ENCODE measurements at regions not wholly inside any gene's neighbourhood (a gene's known extent, or its start where the extent isn't known, plus 50 kb on each side); places are given as distances from the start of the nearest gene placed in this dataset.

GRCh38 chrX:117568238-117568637, 548.4 kb downstream of the KLHL13 start:
- no peaks in the 10 kb centered on the region for H3K36me3 ChIP-seq (ENCODE audit: insufficient read depth, low read length)

DNA sequence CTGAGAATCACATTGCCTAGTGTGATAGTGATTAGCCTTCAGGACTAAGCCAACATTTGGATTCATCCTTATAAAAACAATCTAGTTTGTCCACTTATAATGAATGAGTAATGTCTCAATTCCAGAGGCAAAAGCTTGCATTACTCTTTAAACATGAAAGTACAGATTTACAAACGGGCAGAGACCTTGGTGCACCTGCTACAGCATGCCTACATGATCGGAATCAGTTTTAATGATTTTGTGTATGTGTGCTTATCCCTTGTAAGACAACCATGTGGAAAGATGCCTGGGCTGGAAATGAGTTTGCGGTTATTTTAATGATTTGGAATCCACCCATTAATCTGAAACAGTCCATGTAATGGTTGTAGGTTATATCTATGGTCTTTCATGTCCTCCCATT, 572.7 kb downstream of the KLHL13 start:
- no peak overlapping the region for H3K27ac ChIP-seq
- H3K9me3 ChIP-seq (ENCODE audit: low read depth, low read length) = no peaks in the 10 kb centered on the region
- DNase-seq (ENCODE audit: low read depth, low spot score) = no peak
- H3K36me3 ChIP-seq (ENCODE audit: insufficient read depth, low read length) = no peaks in the 10 kb centered on the region
- no peak overlapping the region for H3K4me3 ChIP-seq
- no peak overlapping the region for H3K9ac ChIP-seq (ENCODE audit: insufficient read length)
- no peak for TF ChIP-seq POLR2AphosphoS5 (IDR thresholded peaks at IDR 0.05; ENCODE audit: borderline replicate concordance, low read depth, low read length)
- no peak for TF ChIP-seq FOXP2 (optimal IDR thresholded peaks at IDR 0.05; ENCODE audit: control extremely low read depth, extremely low read length, insufficient read depth)
- TF ChIP-seq EZH2 (IDR thresholded peaks at IDR 0.05) = no peak

More at GRCh38 chrX:117568238-117568637, 548.4 kb downstream of the KLHL13 start:
- Histone ChIP-seq H3K9ac (ENCODE audit: insufficient read length) (no peak overlapping the region), H3K9me3 (ENCODE audit: low read depth, low read length) (no peaks in the 10 kb centered on the region), H3K4me3 (no peak overlapping the region), H3K27ac (no peak overlapping the region)
- DNase-seq (ENCODE audit: low read depth, low spot score) = no peak
- no peak for TF ChIP-seq FOXP2 (optimal IDR thresholded peaks at IDR 0.05; ENCODE audit: control extremely low read depth, extremely low read length, insufficient read depth)
- TF ChIP-seq EZH2 (IDR thresholded peaks at IDR 0.05) = no peak
- no peak for TF ChIP-seq POLR2AphosphoS5 (IDR thresholded peaks at IDR 0.05; ENCODE audit: borderline replicate concordance, low read depth, low read length)

DNA sequence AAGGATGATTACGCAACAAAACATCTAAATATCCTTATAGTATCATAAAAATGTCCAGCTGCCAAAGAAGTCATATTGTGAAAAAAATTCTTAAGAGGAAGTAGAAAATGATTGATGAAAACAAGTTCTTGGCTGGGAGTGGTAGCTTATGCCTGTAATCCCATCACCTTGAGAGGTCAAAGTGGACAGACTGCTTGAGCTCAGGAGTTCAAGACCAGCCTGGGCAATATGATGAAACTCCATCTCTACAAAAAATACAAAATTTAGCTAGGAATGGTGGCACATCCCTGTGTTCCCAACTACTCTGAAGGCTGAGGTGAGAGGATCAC, 577.6 kb downstream of the KLHL13 start:
- no peak for TF ChIP-seq EZH2 (IDR thresholded peaks at IDR 0.05)
- no peak for TF ChIP-seq FOXP2 (optimal IDR thresholded peaks at IDR 0.05; ENCODE audit: control extremely low read depth, extremely low read length, insufficient read depth)
- TF ChIP-seq POLR2AphosphoS5 (IDR thresholded peaks at IDR 0.05; ENCODE audit: borderline replicate concordance, low read depth, low read length) = no peak
- Histone ChIP-seq H3K9me3 (ENCODE audit: low read depth, low read length) (no peaks in the 10 kb centered on the region), H3K36me3 (ENCODE audit: insufficient read depth, low read length) (no peaks in the 10 kb centered on the region), H3K4me3 (no peak overlapping the region), H3K9ac (ENCODE audit: insufficient read length) (no peak overlapping the region), H3K27ac (no peak overlapping the region)
- DNase-seq (ENCODE audit: low read depth, low spot score) = no peak

- no peaks in the 10 kb centered on the region for H3K36me3 ChIP-seq (ENCODE audit: insufficient read depth, low read length)
- no peaks in the 10 kb centered on the region for H3K9me3 ChIP-seq (ENCODE audit: low read depth, low read length)
- no peak overlapping the region for H3K9ac ChIP-seq (ENCODE audit: insufficient read length)
- no peak overlapping the region for H3K4me3 ChIP-seq
- peak; percentile 16 for DNase-seq (ENCODE audit: low read depth, low spot score)
- H3K27ac ChIP-seq = no peak overlapping the region; the same call in 1 of the 2 replicates
- no peak for TF ChIP-seq EZH2 (IDR thresholded peaks at IDR 0.05)
- peak; percentile 20 for TF ChIP-seq FOXP2 (optimal IDR thresholded peaks at IDR 0.05; ENCODE audit: control extremely low read depth, extremely low read length, insufficient read depth)
- TF ChIP-seq POLR2AphosphoS5 (IDR thresholded peaks at IDR 0.05; ENCODE audit: borderline replicate concordance, low read depth, low read length) = no peak
These were observed 578.2 kb downstream of the KLHL13 start for GRCh38 chrX:117538178-117539089.

- Histone ChIP-seq H3K36me3 (ENCODE audit: insufficient read depth, low read length) (no peaks in the 10 kb centered on the region), H3K4me3 (no peak overlapping the region), H3K9me3 (ENCODE audit: low read depth, low read length) (no peaks in the 10 kb centered on the region), H3K27ac (no peak overlapping the region), H3K9ac (ENCODE audit: insufficient read length) (no peak overlapping the region)
- DNase-seq (ENCODE audit: low read depth, low spot score) = no peak
- TF ChIP-seq POLR2AphosphoS5 (IDR thresholded peaks at IDR 0.05; ENCODE audit: borderline replicate concordance, low read depth, low read length) = no peak
- no peak for TF ChIP-seq EZH2 (IDR thresholded peaks at IDR 0.05)
- TF ChIP-seq FOXP2 (optimal IDR thresholded peaks at IDR 0.05; ENCODE audit: control extremely low read depth, extremely low read length, insufficient read depth) = no peak
These were observed 584.3 kb downstream of the KLHL13 start for GRCh38 chrX:117532339-117532738.

DNA sequence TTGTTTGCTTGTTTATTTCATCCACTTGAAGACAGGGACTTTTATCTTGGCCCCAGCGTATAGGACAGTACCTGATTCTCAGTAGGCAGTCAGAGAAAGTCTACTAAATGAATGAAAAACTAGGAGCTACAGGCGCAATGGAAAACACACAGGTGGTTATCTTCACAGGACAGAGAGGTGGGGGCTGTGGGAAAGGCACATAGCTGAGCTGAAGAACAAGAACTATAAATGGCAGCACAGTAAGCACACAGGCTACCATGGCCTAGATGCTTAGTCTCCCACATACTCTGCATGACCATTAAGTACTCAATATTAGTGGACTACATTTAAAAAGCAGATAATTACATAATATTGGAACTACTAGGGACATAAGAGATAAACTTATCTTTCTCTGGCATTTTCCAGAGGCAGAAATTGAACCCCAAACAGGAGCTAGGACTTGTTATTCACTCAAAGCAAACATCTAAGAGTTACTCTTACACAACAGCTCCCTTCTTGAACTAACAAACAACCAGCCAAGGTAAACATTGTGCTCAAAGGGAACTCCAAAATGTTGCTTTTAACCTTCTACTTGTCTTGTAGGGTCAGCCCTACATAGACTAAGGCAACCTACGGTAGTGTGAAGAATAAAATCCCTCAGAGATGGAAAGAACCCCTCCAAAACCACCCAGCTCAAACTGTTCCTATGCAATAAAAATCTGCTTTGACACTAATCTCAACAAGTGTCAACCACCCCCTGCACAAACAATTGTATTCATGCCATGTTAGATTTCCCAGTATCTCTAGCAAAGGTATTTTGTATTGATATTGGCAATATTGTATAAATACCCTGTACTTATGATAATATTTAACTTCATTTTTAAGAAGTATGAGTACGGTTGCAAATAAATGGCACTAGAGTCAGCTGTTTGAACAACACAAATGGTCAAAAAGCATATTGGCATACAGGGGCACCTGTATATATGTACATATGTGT, 593.6 kb downstream of the KLHL13 start:
- DNase-seq (ENCODE audit: low read depth, low spot score) = no peak
- H3K9me3 ChIP-seq (ENCODE audit: low read depth, low read length) = no peaks in the 10 kb centered on the region
- no peak overlapping the region for H3K4me3 ChIP-seq
- no peaks in the 10 kb centered on the region for H3K36me3 ChIP-seq (ENCODE audit: insufficient read depth, low read length)
- H3K9ac ChIP-seq (ENCODE audit: insufficient read length) = no peak overlapping the region
- TF ChIP-seq EZH2 (IDR thresholded peaks at IDR 0.05) = no peak
- TF ChIP-seq FOXP2 (optimal IDR thresholded peaks at IDR 0.05; ENCODE audit: control extremely low read depth, extremely low read length, insufficient read depth) = no peak
- no peak for TF ChIP-seq POLR2AphosphoS5 (IDR thresholded peaks at IDR 0.05; ENCODE audit: borderline replicate concordance, low read depth, low read length)
- no peak overlapping the region for H3K27ac ChIP-seq

DNA sequence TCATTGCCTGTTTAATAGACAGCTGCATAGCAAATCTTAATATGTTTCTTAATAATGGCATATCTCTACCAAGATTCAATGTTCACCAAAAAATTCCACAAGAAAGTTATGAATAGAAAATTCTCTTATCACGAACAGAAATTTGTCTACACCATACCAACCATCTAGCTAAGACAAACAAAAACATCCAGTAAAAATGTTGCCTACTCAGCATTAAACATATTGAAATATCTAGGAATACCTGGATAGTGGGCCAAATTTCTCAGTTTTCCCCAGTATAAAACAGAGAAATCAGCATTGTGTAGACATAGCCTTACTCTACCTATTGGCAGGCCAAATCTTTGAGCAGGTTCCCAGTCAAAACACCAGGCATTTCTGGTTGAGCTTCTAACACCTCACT, 598.6 kb downstream of the KLHL13 start:
- no peaks in the 10 kb centered on the region for H3K9me3 ChIP-seq (ENCODE audit: low read depth, low read length)
- no peak for TF ChIP-seq POLR2AphosphoS5 (IDR thresholded peaks at IDR 0.05; ENCODE audit: borderline replicate concordance, low read depth, low read length)
- no peak for TF ChIP-seq EZH2 (IDR thresholded peaks at IDR 0.05)
- TF ChIP-seq FOXP2 (optimal IDR thresholded peaks at IDR 0.05; ENCODE audit: control extremely low read depth, extremely low read length, insufficient read depth) = no peak
- no peak overlapping the region for H3K4me3 ChIP-seq

DNA sequence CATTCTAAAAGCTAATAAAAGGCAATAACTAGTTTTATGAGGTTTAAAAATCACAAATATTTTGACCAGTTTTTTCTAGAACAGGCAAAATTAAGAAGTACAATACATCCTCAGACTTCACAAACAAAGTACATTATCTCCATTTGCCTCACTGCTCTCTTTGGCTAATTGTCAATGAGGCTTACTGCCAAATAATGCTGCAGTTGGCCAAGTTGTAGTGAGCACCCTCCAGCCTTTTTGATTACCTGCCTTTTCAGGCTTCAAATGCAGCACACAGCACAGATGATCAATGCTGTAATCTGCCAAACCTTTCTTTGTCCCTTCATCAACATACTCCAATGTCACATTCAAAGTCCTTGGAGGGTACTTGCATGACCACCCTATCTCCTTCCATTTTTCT, 605.2 kb downstream of the KLHL13 start:
- H3K27ac ChIP-seq = no peak overlapping the region
- TF ChIP-seq FOXP2 (optimal IDR thresholded peaks at IDR 0.05; ENCODE audit: control extremely low read depth, extremely low read length, insufficient read depth) (no peak), EZH2 (IDR thresholded peaks at IDR 0.05) (no peak), POLR2AphosphoS5 (IDR thresholded peaks at IDR 0.05; ENCODE audit: borderline replicate concordance, low read depth, low read length) (no peak)
- no peaks in the 10 kb centered on the region for H3K9me3 ChIP-seq (ENCODE audit: low read depth, low read length)
- DNase-seq (ENCODE audit: low read depth, low spot score) = no peak
- H3K9ac ChIP-seq (ENCODE audit: insufficient read length) = no peak overlapping the region
- no peaks in the 10 kb centered on the region for H3K36me3 ChIP-seq (ENCODE audit: insufficient read depth, low read length)
- no peak overlapping the region for H3K4me3 ChIP-seq

More for the DNA sequence above, 598.6 kb downstream of the KLHL13 start:
- no peak for DNase-seq (ENCODE audit: low read depth, low spot score)
- Histone ChIP-seq H3K9ac (ENCODE audit: insufficient read length) (no peak overlapping the region), H3K27ac (no peak overlapping the region), H3K36me3 (ENCODE audit: insufficient read depth, low read length) (no peaks in the 10 kb centered on the region)
